ENCODE measurements at regions not wholly inside any gene's neighbourhood (a gene's known extent, or its start where the extent isn't known, plus 50 kb on each side); places are given as distances from the start of the nearest gene placed in this dataset.

- no peaks in the 10 kb centered on the region for H3K9me3 ChIP-seq
- H3K4me3 ChIP-seq = no peak overlapping the region
- WGBS, 3 donors = 68 to 89% (median 69%) methylated on average over 4 of the region's 4 CpGs
- no peak overlapping the region for H3K27ac ChIP-seq
- intact Hi-C loops (cut with DNase I) = no loop called here
- no peaks in the 10 kb centered on the region for H3K4me1 ChIP-seq
- DNase-seq (no peak), ATAC-seq (no peak)
- H3K36me3 ChIP-seq (ENCODE audit: insufficient read depth in 1 of 2, low read depth in 1 of 2) = no peaks in the 10 kb centered on the region
- TF ChIP-seq CTCF (IDR thresholded peaks at IDR 0.05) = no peak
- H3K27me3 ChIP-seq (ENCODE audit: insufficient read depth in 3 of 3, low read length in 2 of 3) = no peaks in the 10 kb centered on the region
Observed at GRCh38 chr5:82416512-82416911, 138.4 kb upstream of the RPS23 start.

- H3K4me3 ChIP-seq = no peak overlapping the region
- no peaks in the 10 kb centered on the region for H3K36me3 ChIP-seq (ENCODE audit: insufficient read depth in 1 of 2, low read depth in 1 of 2)
- no peaks in the 10 kb centered on the region for H3K9me3 ChIP-seq
- no peak overlapping the region for H3K27ac ChIP-seq
- ATAC-seq (no peak), DNase-seq (no peak)
- intact Hi-C loops (cut with DNase I) = no loop called here
- H3K27me3 ChIP-seq (ENCODE audit: insufficient read depth in 3 of 3, low read length in 2 of 3) = no peaks in the 10 kb centered on the region
- no peak for TF ChIP-seq CTCF (IDR thresholded peaks at IDR 0.05)
- no peaks in the 10 kb centered on the region for H3K4me1 ChIP-seq
Observed at GRCh38 chr5:82414041-82414388, 135.9 kb upstream of the RPS23 start.

GRCh38 chr5:82413302-82414040, 135.3 kb upstream of the RPS23 start:
- no peak for DNase-seq
- Histone ChIP-seq H3K4me3 (no peak overlapping the region), H3K36me3 (ENCODE audit: insufficient read depth in 1 of 2, low read depth in 1 of 2) (no peaks in the 10 kb centered on the region), H3K9me3 (no peaks in the 10 kb centered on the region), H3K27ac (peak overlapping the region; percentile 40), H3K4me1 (no peaks in the 10 kb centered on the region), H3K27me3 (ENCODE audit: insufficient read depth in 3 of 3, low read length in 2 of 3) (no peaks in the 10 kb centered on the region)
- ATAC-seq = no peak
- no peak for TF ChIP-seq CTCF (IDR thresholded peaks at IDR 0.05)
- intact Hi-C loops (cut with DNase I) = no loop called here
- 62 to 65% (median 62%) methylated on average over 7 of the region's 7 CpGs for WGBS, 3 donors

GRCh38 chr5:82408033-82408432, 129.9 kb upstream of the RPS23 start:
- H3K4me3 ChIP-seq = no peak overlapping the region
- no peak for ATAC-seq
- WGBS, 3 donors = 67 to 82% (median 74%) methylated on average over 3 of the region's 3 CpGs
- no peak overlapping the region for H3K27ac ChIP-seq
- no peaks in the 10 kb centered on the region for H3K27me3 ChIP-seq (ENCODE audit: insufficient read depth in 3 of 3, low read length in 2 of 3)
- no peak for TF ChIP-seq CTCF (IDR thresholded peaks at IDR 0.05)
- H3K9me3 ChIP-seq = peaks cover 12% of the 10 kb centered on the region
- intact Hi-C loops (cut with DNase I) = no loop called here
- H3K4me1 ChIP-seq = no peaks in the 10 kb centered on the region
- no peak for DNase-seq
- no peaks in the 10 kb centered on the region for H3K36me3 ChIP-seq (ENCODE audit: insufficient read depth in 1 of 2, low read depth in 1 of 2)

- H3K27me3 ChIP-seq (ENCODE audit: insufficient read depth in 3 of 3, low read length in 2 of 3) = no peaks in the 10 kb centered on the region
- H3K4me3 ChIP-seq = no peak overlapping the region
- H3K9me3 ChIP-seq = peaks cover 12% of the 10 kb centered on the region
- 41 to 46% (median 42%) methylated on average over 13 of the region's 13 CpGs for WGBS, 3 donors
- ATAC-seq (peak in 3 of 4 donors; percentile 21 to 48 (median 44)), DNase-seq (no peak)
- intact Hi-C loops (cut with DNase I) = no loop called here
- no peaks in the 10 kb centered on the region for H3K36me3 ChIP-seq (ENCODE audit: insufficient read depth in 1 of 2, low read depth in 1 of 2)
- no peak for TF ChIP-seq CTCF (IDR thresholded peaks at IDR 0.05)
- H3K4me1 ChIP-seq = no peaks in the 10 kb centered on the region
- no peak overlapping the region for H3K27ac ChIP-seq
Observed at GRCh38 chr5:82406205-82406773, 128.1 kb upstream of the RPS23 start.

All from psoas muscle (tissue), 7 donors.